Endothelial cell of umbilical vein (primary cell): ENCODE measurements at regions not wholly inside any gene's neighbourhood (a gene's known extent, or its start where the extent isn't known, plus 50 kb on each side); places are given as distances from the start of the nearest gene placed in this dataset.

Experiments used
- CTCF ChIP-seq, 2 donors: IDR thresholded peaks; 1 replicate in 1 of 2; 2 replicates in 1 of 2; pipeline ENCODE4 v1.5.1; 2011; ENCODE audit warnings: low read length in 2 of 2, mild to moderate bottlenecking in 2 of 2, moderate library complexity in 2 of 2, control low read depth in 1 of 2, inconsistent platforms in 1 of 2, low read depth in 1 of 2; ENCODE audit not compliant: insufficient read depth in 1 of 2; ENCODE audit errors: extremely low read depth in 1 of 2
- EZH2 ChIP-seq: IDR thresholded peaks from 2 replicates; pipeline ENCODE4 v1.6.1; 2012; ENCODE audit warnings: borderline replicate concordance, low read depth, mild to moderate bottlenecking, moderate library complexity, low read length, inconsistent platforms; ENCODE audit not compliant: severe bottlenecking
- FOS ChIP-seq: IDR thresholded peaks from 2 replicates; pipeline ENCODE4 v1.6.1; 2011; ENCODE audit warnings: mild to moderate bottlenecking, low read length, moderate library complexity, borderline replicate concordance; ENCODE audit not compliant: insufficient read depth
- JUN ChIP-seq: IDR thresholded peaks from 2 replicates; pipeline ENCODE4 v1.6.1; 2011; ENCODE audit warnings: borderline replicate concordance, low read depth; ENCODE audit not compliant: insufficient read length, insufficient read depth
- POLR2A ChIP-seq: IDR thresholded peaks from 2 replicates; pipeline ENCODE4 v1.6.1; 2012; ENCODE audit warnings: low read depth, mild to moderate bottlenecking, control low read depth, low read length
- POLR2AphosphoS5 ChIP-seq: IDR thresholded peaks from 2 replicates; pipeline ENCODE4 v1.6.1; 2012; ENCODE audit warnings: low read depth, mild to moderate bottlenecking, control low read depth, low read length, moderate library complexity; ENCODE audit not compliant: insufficient read depth

- TF ChIP-seq CTCF (IDR thresholded peaks at IDR 0.05; ENCODE audit: extremely low read depth in 1 of 2, insufficient read depth in 1 of 2, low read depth in 1 of 2, low read length in 2 of 2) = no peak
- no peak for TF ChIP-seq JUN
- no peak for TF ChIP-seq POLR2AphosphoS5
- no peak for TF ChIP-seq POLR2A
- no peak for TF ChIP-seq EZH2
- TF ChIP-seq FOS = no peak
Measured at GRCh38 chr20:56868746-56869145, 239.6 kb downstream of the TFAP2C start.
